Activated CD4-positive, alpha-beta T cell treated with anti-CD3 and anti-CD28 coated beads, Interleukin-2, amount 50 U/mL, for 16 hours (primary cell): ENCODE measurements at regions not wholly inside any gene's neighbourhood (a gene's known extent, or its start where the extent isn't known, plus 50 kb on each side); places are given as distances from the start of the nearest gene placed in this dataset.
A peak's percentile ranks its signal among the peaks of the same experiment; 100 is the strongest.

Experiments
- DNase-seq: peaks from one replicate; pipeline ENCODE4 v3.0.0-alpha.2; 2020

DNA sequence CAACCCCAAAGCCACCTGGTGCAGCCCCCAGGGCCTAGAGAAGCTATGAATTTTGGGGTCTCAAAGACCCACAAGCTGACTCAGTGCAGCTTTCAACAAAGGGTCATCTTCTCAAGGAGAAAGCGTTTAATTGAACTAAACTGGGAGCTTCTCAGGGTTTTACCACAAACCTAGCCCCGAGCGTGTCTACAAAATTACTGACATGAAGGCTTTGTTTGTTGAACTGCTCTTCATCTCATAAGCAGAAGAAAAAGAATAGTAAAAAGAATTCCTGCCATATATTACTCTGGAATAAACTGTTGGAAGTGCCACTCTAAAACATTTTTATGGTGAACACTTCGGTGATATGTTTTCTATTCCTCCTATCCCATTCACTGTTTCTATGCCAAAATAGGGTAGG is 50.8 kb upstream of the INCENP start:
- DNase-seq = no peak

DNA sequence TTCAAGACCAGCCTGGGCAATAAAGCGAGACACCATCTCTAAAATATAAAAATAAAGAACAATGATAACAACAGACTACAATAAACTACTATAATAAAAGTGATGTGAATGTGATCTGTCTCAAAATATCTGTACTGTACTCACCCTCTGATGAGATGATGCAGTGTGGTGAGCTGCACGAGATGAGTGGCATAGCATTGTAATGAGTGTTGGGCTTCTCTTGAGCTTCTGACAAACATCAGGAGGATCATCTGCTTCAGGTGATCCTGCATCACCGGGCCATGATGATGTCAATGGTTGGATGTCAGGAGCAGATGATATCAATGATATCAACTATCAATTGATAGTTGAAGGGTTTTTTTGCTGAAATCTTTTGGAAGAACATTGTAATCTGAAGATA is 52.4 kb upstream of the INCENP start:
- DNase-seq = no peak

DNA sequence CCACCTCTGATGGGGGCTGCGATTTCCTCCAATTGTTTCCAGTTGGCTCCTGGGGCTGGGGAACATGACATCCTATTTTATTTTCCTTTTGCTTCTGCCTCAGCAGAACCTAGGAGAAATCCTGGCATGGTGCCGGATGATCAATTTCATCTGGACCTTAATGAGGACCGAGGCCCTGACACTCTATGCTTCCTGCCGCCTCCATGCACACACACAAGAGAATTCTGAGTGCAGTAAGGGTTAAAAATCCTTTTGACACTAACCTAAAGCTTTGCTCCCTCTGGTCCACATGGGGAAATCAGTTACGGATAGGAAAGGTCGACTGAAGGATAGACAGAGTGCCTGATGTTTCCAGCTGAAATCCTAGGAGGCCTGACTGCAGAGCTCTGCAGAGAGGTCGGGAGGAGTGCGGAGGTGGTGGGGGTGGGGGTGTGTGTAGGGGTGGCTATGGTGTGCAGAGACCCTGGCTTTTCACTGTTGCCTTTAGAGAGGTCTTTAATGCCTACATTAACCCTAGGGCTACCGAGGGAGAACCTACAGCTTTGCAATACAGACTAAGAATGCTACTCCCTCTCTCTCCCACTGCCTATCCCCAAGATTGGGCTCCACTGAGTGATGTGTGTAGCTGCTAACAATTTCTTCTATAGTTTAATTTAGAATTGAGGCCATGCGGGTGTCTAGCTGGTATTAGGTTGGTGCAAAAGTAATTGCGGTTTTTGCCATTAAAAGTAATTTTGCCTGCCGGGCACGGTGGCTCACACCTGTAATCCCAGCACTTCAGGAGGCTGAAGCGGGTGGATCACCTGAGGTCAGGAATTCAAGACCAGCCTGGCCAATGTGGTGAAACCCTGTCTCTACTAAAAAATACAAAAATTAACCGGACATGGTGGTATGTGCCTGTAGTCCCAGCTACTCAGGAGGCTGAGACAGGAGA is 53.6 kb upstream of the INCENP start:
- DNase-seq = no peak

DNA sequence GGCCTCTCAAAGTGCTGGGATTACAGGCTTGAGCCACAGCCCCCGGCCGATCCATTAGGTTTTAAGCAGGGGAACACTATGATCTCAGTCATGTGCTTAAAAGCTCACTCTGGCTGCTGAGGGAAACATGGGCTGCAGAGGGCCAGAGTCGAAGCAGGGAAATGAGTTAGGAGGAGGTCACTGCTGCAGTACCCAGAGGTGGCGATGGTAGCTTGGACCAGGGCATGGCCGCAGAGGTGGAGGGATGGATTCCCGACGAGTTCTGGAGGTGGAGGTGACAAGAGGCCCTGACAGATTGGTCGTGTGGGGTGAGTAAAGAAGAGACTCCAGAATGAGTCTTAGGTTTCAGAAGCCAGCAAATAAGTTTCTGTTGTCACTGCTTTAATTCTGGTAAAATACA is 54.4 kb upstream of the INCENP start:
- peak; percentile 53 for DNase-seq

DNA sequence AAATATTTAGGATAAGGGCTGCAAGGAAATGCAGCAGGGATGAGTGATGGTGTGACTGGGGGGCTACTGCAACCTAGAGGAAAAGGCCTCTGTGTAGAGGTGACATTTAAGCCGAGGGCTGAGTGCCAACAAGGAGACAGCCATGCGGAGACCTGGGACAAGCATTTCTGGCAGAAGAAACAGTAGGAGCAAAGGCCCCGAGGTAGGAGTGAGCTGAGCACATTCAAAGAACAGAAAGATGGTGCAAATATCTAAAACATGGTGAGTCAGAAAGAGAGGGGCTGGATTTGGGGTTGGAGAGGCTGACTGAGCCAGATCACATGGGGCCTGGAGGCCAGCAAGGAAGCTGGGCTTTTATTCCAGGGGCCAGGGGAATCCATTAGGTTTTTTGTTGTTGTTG is 55.1 kb upstream of the INCENP start:
- DNase-seq = no peak

DNA sequence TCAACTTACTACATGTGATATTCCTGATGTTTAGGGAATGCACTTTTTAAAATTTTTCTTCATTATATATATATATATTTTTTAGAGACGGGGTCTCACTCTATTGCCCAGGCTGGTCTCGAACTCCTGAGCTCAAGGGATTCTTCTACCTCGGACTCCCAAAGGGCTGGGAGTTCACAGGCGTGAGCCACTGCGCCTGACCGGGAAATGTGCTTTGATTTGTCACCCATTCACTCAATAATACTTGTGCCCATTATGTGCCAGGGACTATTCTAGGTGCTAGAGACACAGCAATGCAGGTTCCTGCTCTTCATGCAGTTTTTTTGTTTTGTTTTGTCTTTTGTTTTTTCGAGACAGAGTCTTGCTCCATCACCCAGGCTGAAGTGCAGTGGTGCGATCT is 56.1 kb upstream of the INCENP start:
- no peak for DNase-seq

DNA sequence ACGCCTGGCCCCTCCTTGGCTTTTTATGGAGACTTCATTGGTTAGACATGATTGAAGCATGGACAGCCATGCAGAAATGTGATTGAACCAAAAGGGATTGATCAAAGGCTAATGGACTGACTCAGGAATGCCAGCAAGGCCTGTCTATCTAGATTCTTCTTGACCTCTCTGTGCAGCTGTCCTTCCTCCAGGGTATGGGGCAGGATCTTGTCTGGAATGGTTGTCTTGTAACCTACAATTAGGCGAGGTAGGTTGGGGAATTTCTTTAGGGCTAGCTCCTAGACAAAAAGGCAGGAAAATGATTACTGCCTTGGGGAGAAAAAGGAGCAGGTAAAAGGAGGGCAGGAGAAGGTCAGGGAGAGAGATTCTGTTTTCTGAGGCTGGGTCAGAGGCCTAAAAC is 59.6 kb upstream of the INCENP start:
- DNase-seq = no peak

DNA sequence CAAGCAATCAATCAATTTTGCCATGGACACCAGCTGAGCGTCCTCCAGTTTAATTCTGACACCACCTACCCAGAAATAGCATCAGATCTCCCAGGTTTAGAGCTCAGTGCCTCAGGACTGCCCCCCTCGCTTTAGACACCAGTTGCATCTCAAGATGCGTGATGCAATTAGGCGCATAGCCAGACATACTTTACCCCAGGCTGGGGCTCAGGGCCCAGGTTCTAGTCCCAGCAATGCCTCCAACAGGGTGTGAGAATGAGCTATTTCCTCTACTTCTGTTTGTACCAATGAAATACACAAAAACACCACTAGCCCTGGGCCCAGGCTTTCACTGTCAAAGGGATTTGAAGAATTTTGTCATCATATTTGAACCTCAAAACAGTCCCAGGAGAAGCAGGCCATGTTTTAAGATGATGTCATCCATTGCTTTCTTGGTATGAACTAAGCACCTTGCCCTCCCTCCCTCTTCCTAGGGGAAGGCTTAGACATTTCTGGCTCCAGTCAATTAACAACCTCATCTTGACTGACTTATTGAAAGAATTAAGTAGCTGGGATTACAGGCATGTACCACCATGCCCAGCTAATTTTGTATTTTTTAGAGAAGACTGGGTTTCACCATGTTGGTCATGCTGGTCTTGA is 61.5 kb upstream of the INCENP start:
- DNase-seq = peak; percentile 21

DNA sequence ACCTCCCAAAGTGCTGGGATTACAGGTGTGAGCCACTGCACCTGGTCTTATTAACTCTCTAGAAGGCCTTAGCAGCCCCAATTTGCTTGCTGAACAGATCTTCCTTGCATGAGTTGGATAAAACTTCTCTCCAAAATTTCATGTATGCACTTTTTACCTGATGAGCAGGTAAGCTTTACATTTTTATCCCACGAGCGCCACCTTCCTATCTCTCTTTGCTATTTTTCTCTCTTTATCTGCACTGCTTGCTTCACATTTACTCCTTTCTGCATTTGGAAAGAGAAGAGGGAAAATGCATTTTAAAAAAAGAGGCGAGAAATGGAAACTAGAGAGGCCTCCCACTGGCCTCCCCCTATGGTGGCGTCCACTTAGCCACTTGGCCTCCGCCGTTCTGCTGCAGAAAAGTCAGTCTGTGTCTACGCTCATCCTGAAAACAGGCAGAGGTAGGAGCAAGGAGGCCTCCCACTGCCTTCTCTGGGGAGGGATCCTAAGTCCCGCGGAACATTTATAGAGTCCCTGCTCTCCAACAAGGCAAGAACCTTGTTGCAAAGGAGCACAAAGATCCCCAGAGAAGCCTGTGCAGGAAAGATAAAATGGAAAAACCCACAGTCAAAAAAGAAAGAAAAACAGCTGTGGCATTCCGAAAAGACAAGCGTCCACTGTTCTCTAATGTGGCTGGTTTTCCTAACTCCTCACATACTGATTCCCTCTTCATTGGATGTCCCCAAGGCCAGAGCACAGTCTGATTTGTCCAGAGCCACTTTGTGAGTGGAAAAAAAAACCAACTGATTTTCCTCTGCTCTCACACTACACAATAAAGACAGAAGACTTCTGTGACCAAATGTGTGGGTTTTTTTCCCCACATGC is 62.2 kb upstream of the INCENP start:
- DNase-seq = no peak

DNA sequence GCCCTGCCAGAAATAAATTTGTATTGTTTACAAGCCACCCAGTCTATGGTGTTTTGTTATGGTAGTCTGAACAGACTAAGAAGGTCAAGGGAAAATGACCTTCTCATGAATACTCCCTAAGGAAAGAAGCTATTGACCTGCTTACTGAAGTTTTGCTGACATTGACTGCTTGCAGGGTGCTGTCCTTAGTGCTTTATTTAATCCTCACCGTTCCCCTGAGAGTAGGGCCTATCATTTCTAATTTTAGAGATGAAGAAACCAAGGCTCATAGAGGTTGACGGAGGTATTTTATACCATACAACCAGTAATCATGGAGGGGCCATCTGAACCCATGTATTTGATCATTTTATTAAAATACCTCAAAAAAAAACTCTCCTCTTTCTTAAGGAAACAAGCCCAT is 66.7 kb upstream of the INCENP start:
- no peak for DNase-seq

DNA sequence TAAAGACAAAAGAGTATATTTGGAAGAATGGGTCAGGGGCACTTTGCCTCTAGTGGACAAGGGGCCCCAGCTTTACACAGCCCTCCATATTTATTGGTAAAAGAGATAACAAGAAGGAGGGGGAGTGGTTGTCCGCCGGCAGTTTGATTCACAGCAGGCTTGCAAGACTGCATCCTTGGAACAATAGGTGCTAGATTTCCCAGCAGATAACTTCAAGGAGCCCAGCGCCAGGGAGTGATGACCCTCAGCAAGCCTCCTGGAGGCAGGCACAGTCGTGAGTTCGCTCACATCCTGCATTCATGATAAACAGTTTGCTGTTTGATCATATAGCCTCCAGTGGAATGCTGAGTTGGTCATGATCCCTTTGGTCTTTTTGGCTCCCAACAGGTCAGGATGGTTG is 67.8 kb upstream of the INCENP start:
- no peak for DNase-seq

DNA sequence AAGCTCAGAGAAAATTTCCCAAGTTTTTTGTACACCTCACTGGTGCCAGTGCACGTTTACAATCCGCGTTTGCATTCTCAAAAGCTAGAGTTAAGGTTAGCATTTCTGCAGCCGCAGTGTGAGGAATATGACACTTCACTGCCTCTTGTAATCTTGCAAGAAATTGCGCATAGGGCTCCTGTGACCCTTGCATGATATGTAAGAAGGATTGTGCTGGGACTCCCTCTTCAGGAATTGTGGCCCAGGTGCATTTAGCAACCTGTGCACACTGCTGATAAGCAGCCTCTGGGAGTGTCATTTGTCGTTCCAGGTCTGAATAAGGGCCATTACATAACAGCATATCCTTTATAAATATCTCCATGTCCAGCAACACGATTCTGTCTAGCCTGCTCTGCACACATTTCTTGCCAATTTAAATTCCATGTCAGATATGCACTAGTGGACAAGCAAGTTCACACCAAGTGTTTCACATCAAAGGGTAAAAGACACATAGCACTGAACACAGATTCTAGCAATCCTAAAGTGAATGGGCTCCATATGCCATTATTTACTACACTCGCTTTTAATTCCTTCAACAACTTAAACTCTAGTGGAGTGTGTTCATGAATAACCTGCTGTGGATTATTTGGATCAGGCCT is 69.2 kb upstream of the INCENP start:
- DNase-seq = no peak

DNA sequence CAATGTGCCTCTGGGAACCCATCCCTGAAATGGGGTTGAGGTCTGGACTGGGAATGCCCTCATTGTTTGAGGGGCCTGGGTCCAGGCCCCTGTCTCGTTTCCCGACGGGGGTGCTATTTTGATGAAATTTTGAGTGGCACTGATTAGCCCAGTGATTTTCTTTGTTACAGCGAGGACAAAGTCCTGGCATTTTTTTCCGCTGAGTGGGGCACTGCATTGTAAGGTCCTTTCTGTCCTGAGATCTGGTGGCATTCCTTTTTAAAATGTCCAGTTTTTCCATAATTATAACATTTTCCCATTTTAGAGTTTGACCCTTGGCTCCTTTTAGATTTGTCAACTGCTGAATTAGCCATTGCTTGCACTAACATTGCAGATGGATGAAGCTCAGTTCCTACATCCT is 69.7 kb upstream of the INCENP start:
- DNase-seq = no peak

DNA sequence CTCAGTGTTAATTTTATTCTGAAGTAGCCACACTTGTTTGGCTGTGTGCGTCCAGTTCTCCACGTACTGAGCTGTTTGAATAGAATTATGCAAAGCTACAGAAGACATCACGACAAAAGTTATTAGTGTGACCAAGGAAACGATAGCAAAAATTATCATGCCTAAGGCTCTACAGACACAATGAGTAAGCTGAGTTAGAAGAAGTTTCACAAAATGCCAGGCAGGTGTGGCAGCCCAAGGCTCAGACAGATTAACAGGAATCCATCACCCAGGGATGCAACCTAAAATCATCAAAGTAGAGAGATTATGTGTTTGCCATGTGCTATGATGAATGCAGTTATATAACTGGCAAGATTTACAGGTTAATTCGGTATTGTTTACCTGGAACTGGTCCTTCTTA is 73.1 kb upstream of the INCENP start:
- DNase-seq = no peak

DNA sequence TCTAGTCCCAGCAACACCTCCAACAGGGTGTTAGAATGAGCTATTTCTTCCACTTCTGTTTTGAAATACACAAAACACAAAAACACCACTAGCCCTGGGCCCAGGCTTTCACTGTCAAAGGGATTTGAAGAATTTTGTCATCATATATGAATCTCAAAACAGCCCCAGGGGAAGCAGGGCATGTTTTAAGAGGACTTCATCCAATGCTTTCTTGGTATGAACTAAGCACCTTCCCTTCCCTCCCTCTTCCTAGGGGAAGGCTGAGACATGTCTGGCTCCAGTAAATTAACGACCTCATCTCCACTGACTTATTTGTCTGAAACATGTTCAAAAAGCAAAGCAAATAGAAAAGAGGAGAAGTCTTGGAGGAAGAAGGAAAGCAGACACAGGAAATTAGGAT is 75.7 kb upstream of the INCENP start:
- DNase-seq = no peak

DNA sequence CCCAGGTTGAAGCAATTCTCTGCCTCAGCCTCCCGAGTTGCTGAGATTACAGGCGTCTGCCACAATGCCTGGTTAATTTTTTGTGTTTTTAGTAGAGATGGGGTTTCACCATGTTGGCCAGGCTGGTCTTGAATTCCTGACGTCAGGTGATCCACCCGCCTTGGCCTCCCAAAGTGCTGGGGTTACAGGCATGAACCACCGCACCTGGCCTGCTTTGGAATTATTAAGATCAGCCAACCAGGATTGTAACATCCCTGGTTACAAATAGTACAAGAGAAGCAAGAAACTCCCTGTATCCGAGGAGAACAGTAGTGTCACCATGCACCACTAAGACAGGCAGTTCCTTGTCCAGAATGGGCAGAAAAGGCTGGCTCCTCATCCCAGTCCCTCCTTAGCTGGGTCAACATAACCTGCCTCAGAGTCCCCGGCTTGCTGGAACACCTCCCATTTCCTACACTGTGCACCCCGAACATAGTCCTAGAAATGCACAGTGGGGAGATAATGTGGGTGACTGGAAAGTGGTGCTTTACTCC is 77.2 kb upstream of the INCENP start:
- DNase-seq = no peak

DNA sequence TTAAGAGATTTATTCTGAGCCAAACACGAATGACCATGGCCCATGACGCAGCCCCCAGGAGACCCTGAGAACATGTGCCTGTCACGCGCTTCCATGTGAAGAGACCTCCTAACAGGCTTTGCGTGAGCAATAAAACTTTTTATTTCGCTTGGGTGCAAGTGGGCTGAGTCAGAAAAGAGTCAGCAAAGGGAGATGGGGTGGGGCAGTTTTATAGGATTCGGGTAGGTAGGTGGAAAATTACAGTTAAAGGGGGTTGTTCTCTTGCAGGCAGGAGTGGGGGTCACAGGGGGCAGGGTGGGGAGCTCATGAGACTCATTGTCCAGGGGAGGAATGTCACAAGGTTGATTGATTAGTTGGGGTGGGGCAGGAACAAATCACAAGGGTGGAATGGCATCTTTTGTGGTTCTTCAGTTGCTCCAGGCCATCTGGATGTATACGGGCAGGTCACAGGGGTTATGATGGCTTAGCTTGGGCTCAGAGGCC is 77.2 kb upstream of the FTH1 start:
- no peak for DNase-seq

DNA sequence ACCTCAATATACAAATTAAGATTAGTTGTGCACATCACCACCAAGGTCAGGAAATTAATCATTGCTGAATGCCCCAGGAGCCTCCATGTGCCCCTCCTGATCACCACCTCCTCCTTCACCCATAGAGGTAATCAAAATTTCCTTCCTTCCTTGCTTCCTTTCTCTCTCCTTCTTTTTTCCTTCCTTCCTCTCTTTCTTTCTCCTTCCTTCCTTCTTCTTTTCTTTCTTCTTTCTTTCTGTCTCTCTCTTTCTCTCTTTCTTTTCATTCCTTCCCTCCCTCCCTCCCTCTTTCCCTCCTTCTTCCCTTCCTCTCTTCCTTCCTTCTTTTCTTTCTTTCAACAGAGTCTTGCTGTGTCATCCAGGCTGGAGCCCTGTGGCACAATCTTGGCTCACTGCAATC is 67.9 kb upstream of the FTH1 start:
- no peak for DNase-seq

DNA sequence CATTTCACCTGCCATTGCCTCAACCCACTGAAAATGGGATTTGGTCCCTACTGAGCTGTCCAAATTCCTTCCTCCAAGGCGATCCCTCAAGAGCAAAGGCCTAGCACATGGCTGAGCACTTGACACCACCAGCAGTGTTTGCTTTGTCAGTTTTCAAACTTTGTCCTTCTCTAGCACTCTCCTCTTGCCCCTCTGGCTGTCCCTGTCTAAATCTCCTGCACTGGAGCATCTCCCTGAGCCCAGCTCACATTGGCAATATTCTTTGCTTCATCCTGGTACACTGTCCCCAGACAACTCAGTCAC is 66.6 kb upstream of the FTH1 start:
- DNase-seq = no peak

DNA sequence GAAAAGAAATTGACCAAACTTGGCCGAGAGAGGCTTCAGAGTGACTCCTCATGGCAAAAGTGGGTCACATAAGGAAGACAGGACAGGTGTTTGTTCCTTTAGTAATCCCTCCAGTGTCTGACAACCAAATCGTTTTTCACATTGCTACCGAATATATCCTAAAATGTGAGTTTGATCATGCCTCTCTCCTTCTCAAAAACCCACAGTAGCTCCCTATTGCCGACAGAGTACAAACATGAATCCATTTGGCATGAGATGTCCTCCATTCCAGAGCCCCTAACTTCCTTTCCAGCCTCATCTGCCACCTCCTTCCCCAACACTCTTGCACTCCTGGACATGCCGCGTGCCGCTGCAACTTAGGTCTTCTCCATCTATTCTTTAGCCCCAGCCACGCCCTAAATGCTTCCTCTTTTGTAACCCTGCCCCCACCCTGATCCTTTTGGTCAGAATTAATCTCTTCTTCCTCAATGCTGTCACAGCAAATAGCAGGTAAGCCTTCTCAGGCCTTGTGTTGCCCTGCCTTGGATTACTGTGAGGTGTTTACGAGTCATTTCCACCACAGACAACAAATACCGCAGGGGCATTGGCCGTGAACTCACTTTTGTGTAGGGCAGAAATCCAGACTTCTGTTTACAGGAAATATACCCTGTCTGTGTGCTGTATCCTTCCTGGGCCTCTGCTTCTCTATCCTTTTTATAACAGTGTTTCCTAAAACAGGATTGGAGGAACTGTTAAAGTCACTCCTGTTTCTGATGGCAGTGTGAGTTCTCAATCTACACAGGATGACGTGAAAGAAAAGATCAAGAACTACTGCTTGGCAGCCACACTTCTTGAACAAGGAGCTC is 66.0 kb upstream of the FTH1 start:
- DNase-seq = no peak

DNA sequence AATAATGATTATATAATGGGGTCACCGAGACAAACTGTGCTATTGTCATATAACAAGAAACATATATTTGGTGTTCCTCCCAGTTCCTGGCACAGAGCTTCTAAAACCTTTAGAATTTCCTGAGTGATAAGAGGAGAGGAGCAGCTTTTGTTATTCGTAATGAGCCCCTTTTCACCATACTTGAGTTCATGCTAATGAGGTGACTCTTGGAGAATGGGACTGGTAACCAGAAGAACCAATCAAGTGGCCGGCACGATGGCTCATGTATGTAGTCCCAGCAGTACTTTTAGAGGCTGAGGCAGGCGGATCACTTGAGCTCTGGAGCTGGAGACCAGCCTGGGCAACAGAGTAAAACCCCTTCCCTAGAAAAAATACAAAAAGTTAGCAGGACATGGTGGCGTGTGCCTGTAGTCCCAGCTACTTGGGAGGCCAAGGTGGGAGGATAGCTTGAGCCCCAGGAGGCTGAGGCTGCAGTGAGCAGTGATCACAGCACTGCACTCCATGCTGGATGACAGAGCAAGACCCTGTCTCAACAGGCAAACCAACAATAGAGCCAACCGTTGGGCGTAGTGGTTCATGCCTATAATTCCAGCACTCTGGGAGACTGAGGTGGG is 62.7 kb upstream of the FTH1 start:
- no peak for DNase-seq
